ENCODE measurements at regions not wholly inside any gene's neighbourhood (a gene's known extent, or its start where the extent isn't known, plus 50 kb on each side); places are given as distances from the start of the nearest gene placed in this dataset.

DNA sequence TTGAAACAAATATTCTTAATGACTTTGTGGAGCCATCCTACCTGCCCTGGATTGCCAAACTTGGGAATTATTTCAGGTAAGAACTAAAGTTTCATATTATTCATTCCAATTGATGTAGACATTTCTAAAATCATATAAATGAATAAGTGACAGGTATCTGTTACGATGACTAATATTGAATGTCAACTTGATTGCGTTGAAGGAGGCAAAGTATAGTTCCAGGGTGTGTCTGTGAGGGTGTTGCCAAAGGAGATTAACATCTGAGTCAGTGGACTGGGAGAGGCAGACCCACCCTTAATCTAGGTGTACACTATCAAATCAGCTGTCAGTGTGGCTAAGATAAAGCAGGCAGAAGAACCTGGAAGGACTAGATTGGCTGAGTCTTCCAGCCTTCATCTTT lies 1688.4 kb upstream of the CDH9 start:
- TF ChIP-seq TEAD4 (IDR thresholded peaks at IDR 0.05) (no peak), EP300 (IDR thresholded peaks at IDR 0.05; ENCODE audit: borderline replicate concordance) (no peak), RAD21 (IDR thresholded peaks at IDR 0.05; ENCODE audit: low read depth) (no peak), ZBTB7A (IDR thresholded peaks at IDR 0.05; ENCODE audit: low read depth) (no peak), TAF1 (IDR thresholded peaks at IDR 0.05; ENCODE audit: low read depth) (no peak), USF1 (IDR thresholded peaks at IDR 0.05) (no peak), REST (IDR thresholded peaks at IDR 0.05; ENCODE audit: low read depth) (no peak), FOXM1 (IDR thresholded peaks at IDR 0.05; ENCODE audit: borderline replicate concordance, low read depth) (no peak), EGR1 (IDR thresholded peaks at IDR 0.05) (no peak), CREB1 (IDR thresholded peaks at IDR 0.05; ENCODE audit: low read depth) (no peak), YY1 (IDR thresholded peaks at IDR 0.05; ENCODE audit: low read depth) (no peak), TCF12 (IDR thresholded peaks at IDR 0.05; ENCODE audit: low read depth) (no peak), NFIC (IDR thresholded peaks at IDR 0.05) (no peak), CEBPB (IDR thresholded peaks at IDR 0.05) (no peak)
- TF ChIP-seq, protein P1, sequence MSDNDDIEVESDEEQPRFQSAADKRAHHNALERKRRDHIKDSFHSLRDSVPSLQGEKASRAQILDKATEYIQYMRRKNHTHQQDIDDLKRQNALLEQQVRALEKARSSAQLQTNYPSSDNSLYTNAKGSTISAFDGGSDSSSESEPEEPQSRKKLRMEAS (IDR thresholded peaks at IDR 0.05), result no peak

DNA sequence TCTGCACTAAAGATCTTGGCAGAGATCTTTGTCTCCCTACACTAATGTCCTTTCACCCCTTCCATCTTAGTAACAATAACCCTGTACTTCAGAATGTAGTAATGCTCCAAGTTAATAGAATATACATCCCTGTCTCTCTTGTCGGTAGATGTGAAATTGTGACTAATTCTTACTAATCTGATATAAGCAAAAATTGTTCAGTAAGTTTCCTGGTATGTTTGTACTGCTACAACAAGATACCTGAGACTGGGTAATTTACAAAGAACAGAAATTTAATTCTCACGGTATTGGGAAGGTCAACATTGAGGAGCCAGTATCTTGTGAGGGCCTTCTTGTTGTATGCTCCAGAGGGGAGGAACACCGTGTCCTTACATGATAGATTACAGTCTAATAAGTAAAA lies 1686.6 kb upstream of the CDH9 start:
- TF ChIP-seq USF1 (IDR thresholded peaks at IDR 0.05) (no peak), CEBPB (IDR thresholded peaks at IDR 0.05) (no peak), NFIC (IDR thresholded peaks at IDR 0.05) (no peak), EGR1 (IDR thresholded peaks at IDR 0.05) (no peak), YY1 (IDR thresholded peaks at IDR 0.05; ENCODE audit: low read depth) (no peak), ZBTB7A (IDR thresholded peaks at IDR 0.05; ENCODE audit: low read depth) (no peak), RAD21 (IDR thresholded peaks at IDR 0.05; ENCODE audit: low read depth) (no peak), FOXM1 (IDR thresholded peaks at IDR 0.05; ENCODE audit: borderline replicate concordance, low read depth) (no peak), TEAD4 (IDR thresholded peaks at IDR 0.05) (no peak)
- TF ChIP-seq, protein P1 (IDR thresholded peaks at IDR 0.05), result no peak

- TF ChIP-seq NFIC (IDR thresholded peaks at IDR 0.05) (no peak), REST (IDR thresholded peaks at IDR 0.05; ENCODE audit: low read depth) (no peak), TAF1 (IDR thresholded peaks at IDR 0.05; ENCODE audit: low read depth) (no peak), CEBPB (IDR thresholded peaks at IDR 0.05) (no peak), EP300 (IDR thresholded peaks at IDR 0.05; ENCODE audit: borderline replicate concordance) (no peak), CREB1 (IDR thresholded peaks at IDR 0.05; ENCODE audit: low read depth) (no peak), TEAD4 (IDR thresholded peaks at IDR 0.05) (no peak), USF1 (IDR thresholded peaks at IDR 0.05) (no peak), YY1 (IDR thresholded peaks at IDR 0.05; ENCODE audit: low read depth) (no peak), EGR1 (IDR thresholded peaks at IDR 0.05) (no peak), ZBTB7A (IDR thresholded peaks at IDR 0.05; ENCODE audit: low read depth) (no peak), RAD21 (IDR thresholded peaks at IDR 0.05; ENCODE audit: low read depth) (no peak), TCF12 (IDR thresholded peaks at IDR 0.05; ENCODE audit: low read depth) (no peak), FOXM1 (IDR thresholded peaks at IDR 0.05; ENCODE audit: borderline replicate concordance, low read depth) (no peak)
- TF ChIP-seq, protein P1 (IDR thresholded peaks at IDR 0.05), result no peak
Observed at GRCh38 chr5:28714907-28715698, 1676.7 kb upstream of the CDH9 start.

GRCh38 chr5:28710360-28710759 lies 1672.0 kb upstream of the CDH9 start:
- TF ChIP-seq ZBTB7A (IDR thresholded peaks at IDR 0.05; ENCODE audit: low read depth) (no peak), TAF1 (IDR thresholded peaks at IDR 0.05; ENCODE audit: low read depth) (no peak), TEAD4 (IDR thresholded peaks at IDR 0.05) (no peak), TCF12 (IDR thresholded peaks at IDR 0.05; ENCODE audit: low read depth) (no peak), CEBPB (IDR thresholded peaks at IDR 0.05) (no peak), USF1 (IDR thresholded peaks at IDR 0.05) (no peak), YY1 (IDR thresholded peaks at IDR 0.05; ENCODE audit: low read depth) (no peak)

Measured in Ishikawa (cell line).